CD14-positive monocyte (primary cell): ENCODE measurements at regions not wholly inside any gene's neighbourhood (a gene's known extent, or its start where the extent isn't known, plus 50 kb on each side); places are given as distances from the start of the nearest gene placed in this dataset.

Experiments used
- DNase-seq, 3 donors: peaks; one replicate each; pipeline ENCODE4 v3.0.0-alpha.2; 2011 to 2022
- H2AFZ ChIP-seq: 2 replicates; pipeline ENCODE4 v1.6.0; 2012; ENCODE audit warnings: mild to moderate bottlenecking, low read depth, low read length, inconsistent platforms; ENCODE audit not compliant: insufficient read depth, poor library complexity, severe bottlenecking
- H3K27ac ChIP-seq, 2 donors: 1 replicate in 1 of 2; 2 replicates in 1 of 2; pipeline ENCODE4 v1.5.1; 2012 to 2013; ENCODE audit warnings: low read length in 2 of 2, control low read depth in 1 of 2, inconsistent platforms in 1 of 2, low read depth in 1 of 2, mild to moderate bottlenecking in 1 of 2
- H3K27me3 ChIP-seq, 2 donors: one replicate each; pipeline versions ENCODE4 v1.6.0 to v1.6.1; 2011 to 2013; ENCODE audit warnings: low read length in 2 of 2; ENCODE audit not compliant: control insufficient read depth in 2 of 2, insufficient read depth in 2 of 2
- H3K36me3 ChIP-seq, 2 donors: replicated peaks in 1 of 2; 1 replicate in 1 of 2; 2 replicates in 1 of 2; pipeline versions ENCODE4 v1.5.1 to v1.6.1; 2012 to 2013; ENCODE audit warnings: low read length in 2 of 2, control low read depth in 1 of 2, inconsistent platforms in 1 of 2, mild to moderate bottlenecking in 1 of 2; ENCODE audit not compliant: insufficient read depth in 2 of 2, control insufficient read depth in 1 of 2
- H3K4me1 ChIP-seq, 2 donors: 1 replicate in 1 of 2; 2 replicates in 1 of 2; pipeline versions ENCODE4 v1.5.1 to v1.6.1; 2012 to 2013; ENCODE audit warnings: low read length in 2 of 2, control low read depth in 1 of 2, inconsistent platforms in 1 of 2, mild to moderate bottlenecking in 1 of 2, moderate library complexity in 1 of 2; ENCODE audit not compliant: insufficient read depth in 2 of 2, control insufficient read depth in 1 of 2
- H3K4me2 ChIP-seq: replicated peaks from 2 replicates; pipeline ENCODE3; 2012; ENCODE audit warnings: low read length, moderate library complexity, mild to moderate bottlenecking; ENCODE audit not compliant: poor library complexity, severe bottlenecking; ENCODE audit errors: extremely low read depth
- H3K4me3 ChIP-seq, 3 experiments: fragments of 200-600 bp in 1 of 3; sonication (generic) in 1 of 3; replicated peaks in 1 of 3; 1 replicate in 2 of 3; 2 replicates in 1 of 3; pipeline ENCODE4 v1.5.1; 2011 to 2013; ENCODE audit warnings: low read length in 3 of 3, mild to moderate bottlenecking in 3 of 3, control low read depth in 2 of 3, low read depth in 2 of 3, inconsistent platforms in 1 of 3, moderate library complexity in 1 of 3
- H3K79me2 ChIP-seq: 2 replicates; pipeline ENCODE4 v1.6.0; 2012; ENCODE audit warnings: mild to moderate bottlenecking, control low read depth, inconsistent platforms, low read length, moderate library complexity; ENCODE audit not compliant: insufficient read depth
- H3K9ac ChIP-seq: 2 replicates; pipeline ENCODE4 v1.6.0; 2017; ENCODE audit warnings: low read length, mild to moderate bottlenecking; ENCODE audit not compliant: insufficient read depth, poor library complexity, severe bottlenecking
- H3K9me3 ChIP-seq, 2 donors: replicated peaks in 1 of 2; 1 replicate in 1 of 2; 2 replicates in 1 of 2; pipeline versions ENCODE4 v1.5.1 to v1.6.1; 2012 to 2013; ENCODE audit warnings: low read length in 2 of 2, control low read depth in 1 of 2; ENCODE audit not compliant: control insufficient read depth in 1 of 2, insufficient read depth in 1 of 2
- H4K20me1 ChIP-seq: 2 replicates; pipeline ENCODE4 v1.6.0; 2012; ENCODE audit warnings: mild to moderate bottlenecking, low read length, control low read depth, moderate library complexity; ENCODE audit not compliant: insufficient read depth
- H3K27ac Mint-ChIP-seq, 7 donors: one replicate each; pipeline ENCODE4 v1.8.0; 2020; ENCODE audit warnings: mild to moderate bottlenecking in 7 of 7, mixed read lengths in 7 of 7, moderate library complexity in 6 of 7, inconsistent platforms in 2 of 7
- H3K27me3 Mint-ChIP-seq, 3 donors: one replicate each; pipeline ENCODE4 v1.8.0; 2021 to 2022; ENCODE audit warnings: low read depth in 3 of 3, mild to moderate bottlenecking in 3 of 3, mixed read lengths in 3 of 3, moderate library complexity in 3 of 3, inconsistent platforms in 1 of 3
- H3K36me3 Mint-ChIP-seq, 2 donors: one replicate each; pipeline ENCODE4 v1.8.0; 2020; ENCODE audit warnings: mixed read lengths in 2 of 2, inconsistent platforms in 1 of 2, mild to moderate bottlenecking in 1 of 2
- H3K4me1 Mint-ChIP-seq: one replicate; pipeline ENCODE4 v1.8.0; 2020; ENCODE audit warnings: mild to moderate bottlenecking, mixed read lengths
- H3K4me3 Mint-ChIP-seq, 2 donors: one replicate each; pipeline ENCODE4 v1.8.0; 2020; ENCODE audit warnings: mild to moderate bottlenecking in 2 of 2, mixed read lengths in 2 of 2, moderate library complexity in 1 of 2
- H3K9me3 Mint-ChIP-seq, 7 donors: one replicate each; pipeline ENCODE4 v1.8.0; 2020 to 2022; ENCODE audit warnings: mixed read lengths in 7 of 7, mild to moderate bottlenecking in 6 of 7, moderate library complexity in 6 of 7, inconsistent platforms in 2 of 7
- WGBS: methylation state at CpG from one replicate; pipeline ENCODE4 v1.1.5; 2013; ENCODE audit warnings: missing lambda C conversion rate; ENCODE audit not compliant: insufficient coverage; 5-methylcytosine and 5-hydroxymethylcytosine counted together
- intact Hi-C, 2 donors: fragments of 100-400 bp; cut with micrococcal nuclease; formaldehyde crosslinking; loops; one replicate each; pipeline versions ENCODE4 v1.15.0 to v1.15.1; 2023
- TF ChIP-seq, protein P1 (sequence below): fragments of 200-600 bp; IDR thresholded peaks from one replicate; pipeline ENCODE4 v1.8.0; 2022; ENCODE audit warnings: antibody characterized with exemption, mild to moderate bottlenecking

DNA sequence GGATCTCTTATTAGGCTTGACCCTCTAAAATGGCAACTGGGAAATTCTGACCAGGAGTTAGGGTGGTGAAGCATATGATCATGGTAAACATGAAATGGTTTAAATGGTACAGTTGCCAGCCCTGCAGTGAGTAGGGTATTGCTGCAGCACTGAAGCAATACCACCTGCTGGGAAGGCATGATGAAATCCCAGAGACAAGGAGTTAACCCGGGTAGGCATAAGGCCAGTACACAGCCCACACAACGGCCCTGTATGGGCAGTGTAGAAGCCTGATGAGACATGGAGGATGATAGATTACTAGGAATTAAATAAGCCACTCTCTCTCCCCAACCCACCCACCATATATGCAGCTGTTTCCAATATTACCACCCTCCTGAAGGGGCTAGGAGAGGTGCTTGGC, 197.4 kb upstream of the MOCS1 start:
- peaks cover 13 to 27% of the 10 kb centered on the region in 2 donors for H3K9me3 ChIP-seq
- no CpG with 5 or more reads among the region's 2 CpGs for WGBS
- H3K4me1 ChIP-seq = no peaks in the 10 kb centered on the region
- H3K27ac ChIP-seq = no peak overlapping the region
- H3K36me3 ChIP-seq = no peaks in the 10 kb centered on the region
- no peak overlapping the region for H3K4me3 Mint-ChIP-seq
- H3K4me2 ChIP-seq = no peak overlapping the region
- TF ChIP-seq, protein P1, sequence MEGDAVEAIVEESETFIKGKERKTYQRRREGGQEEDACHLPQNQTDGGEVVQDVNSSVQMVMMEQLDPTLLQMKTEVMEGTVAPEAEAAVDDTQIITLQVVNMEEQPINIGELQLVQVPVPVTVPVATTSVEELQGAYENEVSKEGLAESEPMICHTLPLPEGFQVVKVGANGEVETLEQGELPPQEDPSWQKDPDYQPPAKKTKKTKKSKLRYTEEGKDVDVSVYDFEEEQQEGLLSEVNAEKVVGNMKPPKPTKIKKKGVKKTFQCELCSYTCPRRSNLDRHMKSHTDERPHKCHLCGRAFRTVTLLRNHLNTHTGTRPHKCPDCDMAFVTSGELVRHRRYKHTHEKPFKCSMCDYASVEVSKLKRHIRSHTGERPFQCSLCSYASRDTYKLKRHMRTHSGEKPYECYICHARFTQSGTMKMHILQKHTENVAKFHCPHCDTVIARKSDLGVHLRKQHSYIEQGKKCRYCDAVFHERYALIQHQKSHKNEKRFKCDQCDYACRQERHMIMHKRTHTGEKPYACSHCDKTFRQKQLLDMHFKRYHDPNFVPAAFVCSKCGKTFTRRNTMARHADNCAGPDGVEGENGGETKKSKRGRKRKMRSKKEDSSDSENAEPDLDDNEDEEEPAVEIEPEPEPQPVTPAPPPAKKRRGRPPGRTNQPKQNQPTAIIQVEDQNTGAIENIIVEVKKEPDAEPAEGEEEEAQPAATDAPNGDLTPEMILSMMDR = no peak
- intact Hi-C loops = no loop called here
- H3K79me2 ChIP-seq = no peaks in the 10 kb centered on the region
- H3K27me3 Mint-ChIP-seq = peaks cover 0 to 2% (median 0%) of the 10 kb centered on the region in 3 donors
- H3K36me3 Mint-ChIP-seq = no peaks in the 10 kb centered on the region
- no peaks in the 10 kb centered on the region for H3K27me3 ChIP-seq
- H3K4me3 ChIP-seq = no peak overlapping the region
- DNase-seq = no peak
- H3K9ac ChIP-seq = no peak overlapping the region
- no peak overlapping the region for H2AFZ ChIP-seq
- no peak overlapping the region for H3K27ac Mint-ChIP-seq
- no peaks in the 10 kb centered on the region for H4K20me1 ChIP-seq
- H3K4me1 Mint-ChIP-seq = no peaks in the 10 kb centered on the region
- H3K9me3 Mint-ChIP-seq = peaks cover 5 to 31% (median 19%) of the 10 kb centered on the region in 7 donors

DNA sequence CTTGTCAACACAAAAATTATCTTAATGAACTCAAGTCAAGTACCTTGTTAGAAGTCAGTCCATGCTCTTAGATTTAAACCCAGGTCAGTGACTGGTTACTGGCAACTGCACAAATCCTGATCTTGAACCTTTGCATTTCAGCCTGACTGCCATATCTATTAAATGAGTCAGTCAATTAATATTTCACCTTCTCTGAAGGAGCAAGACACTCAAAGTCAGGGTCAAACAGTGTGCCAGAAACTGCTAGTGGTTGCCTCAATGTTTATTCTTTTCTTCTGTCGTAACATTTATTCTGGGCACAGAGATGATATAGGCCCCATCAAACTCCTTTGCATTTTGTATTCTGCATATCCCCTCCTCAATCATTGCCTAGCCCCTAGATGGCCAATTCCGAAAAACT, 193.9 kb upstream of the MOCS1 start:
- intact Hi-C loops = no loop called here
- H3K27me3 ChIP-seq = no peaks in the 10 kb centered on the region

More for the DNA sequence above, 193.9 kb upstream of the MOCS1 start:
- no peak overlapping the region for H3K4me3 ChIP-seq
- H3K36me3 ChIP-seq = no peaks in the 10 kb centered on the region
- Mint-ChIP-seq H3K27ac (no peak overlapping the region), H3K4me1 (no peaks in the 10 kb centered on the region), H3K27me3 (peaks cover 0 to 2% (median 0%) of the 10 kb centered on the region in 3 donors), H3K36me3 (no peaks in the 10 kb centered on the region), H3K4me3 (no peak overlapping the region), H3K9me3 (peaks cover 4 to 20% (median 10%) of the 10 kb centered on the region in 7 donors)
- TF ChIP-seq, protein P1 = no peak
- no peak overlapping the region for H3K9ac ChIP-seq
- no peaks in the 10 kb centered on the region for H4K20me1 ChIP-seq
- H2AFZ ChIP-seq = no peak overlapping the region
- H3K4me1 ChIP-seq = no peaks in the 10 kb centered on the region
- no CpG with 5 or more reads among the region's 2 CpGs for WGBS
- H3K9me3 ChIP-seq = peaks cover 5 to 15% of the 10 kb centered on the region in 2 donors
- H3K4me2 ChIP-seq = no peak overlapping the region
- H3K27ac ChIP-seq = no peak overlapping the region
- no peaks in the 10 kb centered on the region for H3K79me2 ChIP-seq
- no peak for DNase-seq
